Gastrocnemius medialis (tissue), 4 donors: ENCODE measurements at regions not wholly inside any gene's neighbourhood (a gene's known extent, or its start where the extent isn't known, plus 50 kb on each side); places are given as distances from the start of the nearest gene placed in this dataset.

Experiments used
- POLR2A ChIP-seq, 2 donors: fragments of 450-650 bp; IDR thresholded peaks; one replicate each; pipeline ENCODE4 v1.6.1; 2017; ENCODE audit warnings: antibody characterized with exemption in 2 of 2, mild to moderate bottlenecking in 2 of 2, moderate library complexity in 2 of 2
- TF ChIP-seq, protein P1 (sequence below), 5 experiments: fragments of 450-650 bp in 3 of 5; fragments of 200-600 bp in 2 of 5; sonication (generic) in 2 of 5; IDR thresholded peaks in 4 of 5; conservative IDR thresholded peaks in 1 of 5; 1 replicate in 4 of 5; 2 replicates in 1 of 5; pipeline ENCODE4 v1.5.1; 2016 to 2019; ENCODE audit warnings: antibody characterized with exemption in 5 of 5, mild to moderate bottlenecking in 3 of 5, moderate library complexity in 3 of 5

DNA sequence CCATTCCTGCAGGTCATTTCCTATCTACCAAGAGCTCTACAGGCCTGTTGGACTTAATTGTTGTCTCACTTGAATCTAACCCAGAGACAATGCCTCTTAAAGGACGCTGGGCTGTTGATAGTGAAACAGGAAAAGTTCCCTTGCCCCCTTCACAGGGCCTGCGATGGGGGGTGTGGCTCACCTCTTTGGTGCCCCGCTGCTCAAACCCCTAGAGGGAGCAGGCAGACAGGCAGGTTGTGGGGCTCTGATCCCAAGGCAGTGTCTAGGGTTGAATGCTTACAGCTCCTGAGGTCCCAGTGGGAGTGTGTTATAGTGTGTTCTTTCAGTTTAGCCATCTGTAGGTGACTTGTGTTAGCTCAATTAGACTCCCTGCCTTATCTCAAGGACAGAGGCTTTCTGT, 68.0 kb downstream of the OTOR start:
- TF ChIP-seq, protein P1, sequence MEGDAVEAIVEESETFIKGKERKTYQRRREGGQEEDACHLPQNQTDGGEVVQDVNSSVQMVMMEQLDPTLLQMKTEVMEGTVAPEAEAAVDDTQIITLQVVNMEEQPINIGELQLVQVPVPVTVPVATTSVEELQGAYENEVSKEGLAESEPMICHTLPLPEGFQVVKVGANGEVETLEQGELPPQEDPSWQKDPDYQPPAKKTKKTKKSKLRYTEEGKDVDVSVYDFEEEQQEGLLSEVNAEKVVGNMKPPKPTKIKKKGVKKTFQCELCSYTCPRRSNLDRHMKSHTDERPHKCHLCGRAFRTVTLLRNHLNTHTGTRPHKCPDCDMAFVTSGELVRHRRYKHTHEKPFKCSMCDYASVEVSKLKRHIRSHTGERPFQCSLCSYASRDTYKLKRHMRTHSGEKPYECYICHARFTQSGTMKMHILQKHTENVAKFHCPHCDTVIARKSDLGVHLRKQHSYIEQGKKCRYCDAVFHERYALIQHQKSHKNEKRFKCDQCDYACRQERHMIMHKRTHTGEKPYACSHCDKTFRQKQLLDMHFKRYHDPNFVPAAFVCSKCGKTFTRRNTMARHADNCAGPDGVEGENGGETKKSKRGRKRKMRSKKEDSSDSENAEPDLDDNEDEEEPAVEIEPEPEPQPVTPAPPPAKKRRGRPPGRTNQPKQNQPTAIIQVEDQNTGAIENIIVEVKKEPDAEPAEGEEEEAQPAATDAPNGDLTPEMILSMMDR (IDR thresholded peaks at IDR 0.05 in 4 of 5, conservative IDR thresholded peaks at IDR 0.05 in 1 of 5): no peak
- no peak for TF ChIP-seq POLR2A (IDR thresholded peaks at IDR 0.05)
